H7 (cell line): ENCODE measurements at regions not wholly inside any gene's neighbourhood (a gene's known extent, or its start where the extent isn't known, plus 50 kb on each side); places are given as distances from the start of the nearest gene placed in this dataset.

Experiments
- DNase-seq: peaks from one replicate; pipeline ENCODE4 v3.0.0; 2012
- H3K27me3 ChIP-seq: 2 replicates; pipeline ENCODE4 v1.6.0; 2011; ENCODE audit warnings: mild to moderate bottlenecking, low read length; ENCODE audit not compliant: control insufficient read depth, insufficient read depth
- H3K36me3 ChIP-seq: replicated peaks from 2 replicates; pipeline ENCODE4 v1.5.1; 2011; ENCODE audit warnings: low read length; ENCODE audit not compliant: control insufficient read depth, insufficient read depth
- H3K4me3 ChIP-seq: 2 replicates; pipeline ENCODE4 v1.5.1; 2011; ENCODE audit warnings: low read depth, mild to moderate bottlenecking, control low read depth, low read length, moderate library complexity; ENCODE audit not compliant: insufficient read depth

- no peak for DNase-seq
- no peaks in the 10 kb centered on the region for H3K27me3 ChIP-seq
- H3K36me3 ChIP-seq = no peaks in the 10 kb centered on the region
- no peak overlapping the region for H3K4me3 ChIP-seq
Measured at GRCh38 chr4:186906722-186907121, 183.1 kb upstream of the FAT1 start.

GRCh38 chr4:186910385-186910784, 186.7 kb upstream of the FAT1 start:
- no peak for DNase-seq

GRCh38 chr4:186912606-186913005, 188.9 kb upstream of the FAT1 start:
- no peak for DNase-seq
- Histone ChIP-seq H3K4me3 (no peak overlapping the region), H3K27me3 (no peaks in the 10 kb centered on the region), H3K36me3 (no peaks in the 10 kb centered on the region)

More at GRCh38 chr4:186910385-186910784, 186.7 kb upstream of the FAT1 start:
- Histone ChIP-seq H3K36me3 (no peaks in the 10 kb centered on the region), H3K4me3 (no peak overlapping the region), H3K27me3 (no peaks in the 10 kb centered on the region)

GRCh38 chr4:186915816-186916215, 192.2 kb upstream of the FAT1 start:
- H3K36me3 ChIP-seq = no peaks in the 10 kb centered on the region
- no peak overlapping the region for H3K4me3 ChIP-seq
- H3K27me3 ChIP-seq = no peaks in the 10 kb centered on the region
- no peak for DNase-seq

- no peak for DNase-seq
- Histone ChIP-seq H3K27me3 (no peaks in the 10 kb centered on the region), H3K36me3 (no peaks in the 10 kb centered on the region), H3K4me3 (no peak overlapping the region)
Measured at GRCh38 chr4:186917136-186917535, 193.5 kb upstream of the FAT1 start.

GRCh38 chr4:186918466-186918865, 194.8 kb upstream of the FAT1 start:
- DNase-seq = no peak
- Histone ChIP-seq H3K36me3 (no peaks in the 10 kb centered on the region), H3K27me3 (no peaks in the 10 kb centered on the region), H3K4me3 (no peak overlapping the region)

GRCh38 chr4:186919340-186919739, 195.7 kb upstream of the FAT1 start:
- no peak for DNase-seq
- H3K27me3 ChIP-seq = no peaks in the 10 kb centered on the region
- H3K36me3 ChIP-seq = no peaks in the 10 kb centered on the region
- H3K4me3 ChIP-seq = no peak overlapping the region

GRCh38 chr4:186920483-186920882, 196.8 kb upstream of the FAT1 start:
- Histone ChIP-seq H3K27me3 (no peaks in the 10 kb centered on the region), H3K4me3 (no peak overlapping the region), H3K36me3 (no peaks in the 10 kb centered on the region)
- DNase-seq = no peak

GRCh38 chr4:186920992-186921391, 197.3 kb upstream of the FAT1 start:
- Histone ChIP-seq H3K27me3 (no peaks in the 10 kb centered on the region), H3K4me3 (no peak overlapping the region), H3K36me3 (no peaks in the 10 kb centered on the region)
- DNase-seq = no peak

- Histone ChIP-seq H3K4me3 (no peak overlapping the region), H3K27me3 (no peaks in the 10 kb centered on the region), H3K36me3 (no peaks in the 10 kb centered on the region)
- DNase-seq = no peak
Measured at GRCh38 chr4:186924723-186925122, 201.1 kb upstream of the FAT1 start.

GRCh38 chr4:186927624-186928023, 204.0 kb upstream of the FAT1 start:
- Histone ChIP-seq H3K36me3 (no peaks in the 10 kb centered on the region), H3K27me3 (no peaks in the 10 kb centered on the region), H3K4me3 (no peak overlapping the region)
- peak; percentile 33 for DNase-seq

- H3K27me3 ChIP-seq = no peaks in the 10 kb centered on the region
- no peaks in the 10 kb centered on the region for H3K36me3 ChIP-seq
- no peak for DNase-seq
- no peak overlapping the region for H3K4me3 ChIP-seq
Measured at GRCh38 chr4:186930024-186930423, 206.4 kb upstream of the FAT1 start.

- Histone ChIP-seq H3K27me3 (no peaks in the 10 kb centered on the region), H3K4me3 (no peak overlapping the region), H3K36me3 (no peaks in the 10 kb centered on the region)
- no peak for DNase-seq
Measured at GRCh38 chr4:186931519-186931918, 207.9 kb upstream of the FAT1 start.

GRCh38 chr4:186932196-186932595, 208.5 kb upstream of the FAT1 start:
- H3K27me3 ChIP-seq = no peaks in the 10 kb centered on the region
- H3K4me3 ChIP-seq = no peak overlapping the region
- H3K36me3 ChIP-seq = no peaks in the 10 kb centered on the region
- DNase-seq = no peak

GRCh38 chr4:186932631-186933187, 209.1 kb upstream of the FAT1 start:
- DNase-seq = no peak

GRCh38 chr4:186934244-186934643, 210.6 kb upstream of the FAT1 start:
- Histone ChIP-seq H3K27me3 (no peaks in the 10 kb centered on the region), H3K4me3 (no peak overlapping the region), H3K36me3 (no peaks in the 10 kb centered on the region)
- no peak for DNase-seq

More at GRCh38 chr4:186932631-186933187, 209.1 kb upstream of the FAT1 start:
- Histone ChIP-seq H3K27me3 (no peaks in the 10 kb centered on the region), H3K4me3 (no peak overlapping the region), H3K36me3 (no peaks in the 10 kb centered on the region)
